Upper lobe of left lung (tissue), 4 donors: ENCODE measurements at regions not wholly inside any gene's neighbourhood (a gene's known extent, or its start where the extent isn't known, plus 50 kb on each side); places are given as distances from the start of the nearest gene placed in this dataset.

Experiments
- POLR2A ChIP-seq, 4 donors: fragments of 450-650 bp; IDR thresholded peaks; one replicate each; pipeline ENCODE4 v1.5.1; 2016 to 2017; ENCODE audit warnings: antibody characterized with exemption in 4 of 4, mild to moderate bottlenecking in 2 of 4
- TF ChIP-seq, protein P1 (sequence below), 6 experiments: fragments of 450-650 bp in 4 of 6; fragments of 200-600 bp in 2 of 6; sonication (generic) in 2 of 6; IDR thresholded peaks; one replicate each; pipeline ENCODE4 v1.5.1; 2016 to 2019; ENCODE audit warnings: antibody characterized with exemption in 6 of 6

DNA sequence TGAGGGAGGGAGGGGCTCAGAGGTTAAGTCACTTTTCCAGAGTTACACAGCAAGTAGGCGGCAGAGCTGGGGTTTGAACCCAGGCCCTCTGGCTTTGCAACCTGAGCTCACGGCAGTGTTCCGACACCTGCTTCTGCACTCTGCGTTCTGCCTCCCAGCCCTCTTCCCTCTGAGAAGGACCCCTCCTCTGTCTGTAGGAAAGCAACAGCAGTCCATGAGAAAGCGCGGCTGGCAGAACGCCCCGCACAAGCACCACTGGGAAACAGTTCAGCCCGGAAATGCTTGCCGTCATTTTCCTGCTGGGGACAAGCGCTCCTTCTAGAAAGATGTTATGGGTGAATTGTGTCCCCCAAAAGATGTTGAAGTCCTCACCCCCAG lies 241.1 kb downstream of the NPHP4 start:
- TF ChIP-seq, protein P1, sequence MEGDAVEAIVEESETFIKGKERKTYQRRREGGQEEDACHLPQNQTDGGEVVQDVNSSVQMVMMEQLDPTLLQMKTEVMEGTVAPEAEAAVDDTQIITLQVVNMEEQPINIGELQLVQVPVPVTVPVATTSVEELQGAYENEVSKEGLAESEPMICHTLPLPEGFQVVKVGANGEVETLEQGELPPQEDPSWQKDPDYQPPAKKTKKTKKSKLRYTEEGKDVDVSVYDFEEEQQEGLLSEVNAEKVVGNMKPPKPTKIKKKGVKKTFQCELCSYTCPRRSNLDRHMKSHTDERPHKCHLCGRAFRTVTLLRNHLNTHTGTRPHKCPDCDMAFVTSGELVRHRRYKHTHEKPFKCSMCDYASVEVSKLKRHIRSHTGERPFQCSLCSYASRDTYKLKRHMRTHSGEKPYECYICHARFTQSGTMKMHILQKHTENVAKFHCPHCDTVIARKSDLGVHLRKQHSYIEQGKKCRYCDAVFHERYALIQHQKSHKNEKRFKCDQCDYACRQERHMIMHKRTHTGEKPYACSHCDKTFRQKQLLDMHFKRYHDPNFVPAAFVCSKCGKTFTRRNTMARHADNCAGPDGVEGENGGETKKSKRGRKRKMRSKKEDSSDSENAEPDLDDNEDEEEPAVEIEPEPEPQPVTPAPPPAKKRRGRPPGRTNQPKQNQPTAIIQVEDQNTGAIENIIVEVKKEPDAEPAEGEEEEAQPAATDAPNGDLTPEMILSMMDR (IDR thresholded peaks at IDR 0.05) = no peak
- TF ChIP-seq POLR2A (IDR thresholded peaks at IDR 0.05) = no peak
